ENCODE measurements at regions not wholly inside any gene's neighbourhood (a gene's known extent, or its start where the extent isn't known, plus 50 kb on each side); places are given as distances from the start of the nearest gene placed in this dataset.

GRCh38 chr18:78538669-78539440 is 440.8 kb upstream of the SALL3 start:
- no peak for DNase-seq (ENCODE audit: low read depth in 2 of 3, low spot score in 2 of 3)

GRCh38 chr18:78540636-78541529 is 438.7 kb upstream of the SALL3 start:
- no peak for DNase-seq (ENCODE audit: low read depth in 2 of 3, low spot score in 2 of 3)

DNA sequence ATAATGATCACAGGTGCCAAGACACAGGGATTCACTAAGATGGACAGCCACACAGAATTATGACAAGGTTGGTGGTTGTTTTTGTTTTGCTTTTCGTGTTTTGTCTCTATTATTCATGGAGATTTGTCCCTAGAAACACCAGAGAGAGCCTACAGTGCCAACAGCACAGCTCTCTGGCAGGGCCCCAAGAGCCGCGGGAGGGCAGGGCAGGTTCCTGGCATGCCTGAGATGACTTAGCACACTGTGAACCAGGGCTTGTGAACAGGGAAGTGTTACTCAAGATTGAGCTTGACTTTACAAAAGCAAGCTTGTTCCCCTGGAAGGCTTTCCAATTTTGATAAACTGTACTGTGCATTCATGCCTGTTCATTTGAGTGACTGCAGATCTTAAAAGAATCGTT is 437.4 kb upstream of the SALL3 start:
- peak in 2 of 3 donors; percentile 30 to 74 for DNase-seq (ENCODE audit: low read depth in 2 of 3, low spot score in 2 of 3)

DNA sequence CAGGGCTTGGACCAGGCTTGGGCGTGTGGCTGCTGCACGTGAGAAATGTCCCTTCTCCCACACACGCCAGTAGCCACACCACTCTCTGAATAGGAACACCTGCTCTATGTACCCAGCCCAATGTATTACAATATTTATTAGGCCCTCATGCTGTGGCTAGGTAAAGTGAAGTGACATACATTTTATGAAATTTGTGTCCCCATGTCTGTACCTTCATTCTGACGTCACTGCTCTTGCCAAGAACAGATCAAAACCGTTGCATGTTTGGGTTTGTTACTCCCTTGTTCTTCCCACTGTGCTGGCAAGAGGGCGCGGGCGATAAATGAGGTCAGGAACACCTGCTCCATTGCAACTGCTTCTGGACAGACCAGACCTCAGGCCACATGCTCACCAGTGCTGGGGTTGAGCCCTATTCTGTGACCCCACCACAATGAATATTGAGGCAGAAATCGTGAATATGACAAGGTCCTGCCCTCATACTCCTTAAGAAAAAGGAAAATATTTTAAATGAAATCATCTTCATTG is 436.4 kb upstream of the SALL3 start:
- DNase-seq (ENCODE audit: low read depth in 2 of 3, low spot score in 2 of 3), result no peak

DNA sequence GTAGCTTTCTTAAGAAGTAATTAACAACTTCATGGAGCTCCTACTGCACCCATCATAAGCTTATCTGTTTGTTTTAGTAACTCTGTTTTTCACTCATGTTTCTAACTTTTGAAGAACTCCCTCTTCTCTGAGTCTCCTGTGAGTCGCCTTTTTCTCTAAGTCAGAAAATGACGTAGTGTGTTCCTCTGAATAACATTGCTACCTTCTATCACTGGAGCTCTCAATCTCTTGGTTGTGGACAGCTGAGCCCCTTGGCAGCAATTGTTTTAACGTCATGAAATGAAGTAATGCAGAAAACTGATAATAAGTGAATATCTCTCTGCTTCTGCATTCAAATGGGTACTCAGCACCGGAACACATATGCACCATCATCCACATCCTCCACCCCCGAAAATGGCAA is 433.3 kb upstream of the SALL3 start:
- no peak for DNase-seq (ENCODE audit: low read depth in 2 of 3, low spot score in 2 of 3)

GRCh38 chr18:78547817-78548216 is 431.8 kb upstream of the SALL3 start:
- DNase-seq (ENCODE audit: low read depth in 2 of 3, low spot score in 2 of 3), result no peak

DNA sequence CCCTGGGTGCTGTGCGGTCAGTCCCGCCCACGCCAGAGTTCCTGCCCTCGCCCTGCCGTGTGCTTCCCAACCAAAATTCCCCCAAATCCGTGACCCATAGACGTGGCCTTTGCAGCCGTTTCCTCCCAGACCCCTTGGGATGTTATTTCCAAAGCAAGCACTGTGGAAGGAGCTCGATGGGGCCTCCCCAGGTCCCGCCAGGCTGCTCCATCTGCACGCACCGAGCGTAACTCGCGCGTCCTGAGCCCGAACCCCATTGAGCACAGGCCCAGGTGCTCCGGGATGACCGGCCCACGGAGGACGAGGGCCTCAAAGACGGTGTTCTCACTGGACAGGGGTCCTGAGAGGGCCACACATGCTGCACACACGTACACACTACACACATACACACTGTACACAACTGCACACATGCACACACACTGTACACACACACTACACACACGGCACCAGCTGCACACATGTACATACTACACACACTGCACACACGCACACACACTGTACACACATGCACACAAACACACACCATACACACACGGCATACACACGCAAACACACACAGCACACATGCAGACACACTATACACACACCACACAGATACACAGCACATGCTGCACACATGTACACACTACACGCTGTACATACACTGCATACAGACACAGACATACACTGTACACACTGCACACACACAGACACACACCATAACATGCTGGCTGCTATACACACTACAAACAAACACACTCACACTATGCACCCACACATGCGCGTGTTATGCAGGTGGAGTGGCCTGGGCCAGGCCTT is 431.2 kb upstream of the SALL3 start:
- DNase-seq (ENCODE audit: low read depth in 2 of 3, low spot score in 2 of 3), result no peak

DNA sequence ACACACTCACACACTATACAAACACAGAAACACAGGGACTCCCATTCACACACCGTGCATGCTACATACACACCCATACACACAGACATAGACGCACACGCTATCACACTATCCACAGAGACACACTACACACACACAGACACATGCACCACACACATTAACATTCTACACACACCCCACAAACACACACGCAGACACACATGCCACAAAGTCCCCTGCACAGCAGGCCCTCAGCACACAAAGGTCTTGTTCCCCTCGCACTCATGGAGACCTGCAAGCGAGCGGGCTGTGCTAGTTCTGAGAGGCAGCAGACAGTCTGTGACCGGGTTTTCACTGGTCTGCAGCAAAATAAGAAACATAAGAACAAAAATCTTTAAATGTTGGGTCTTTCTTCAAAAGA is 429.6 kb upstream of the SALL3 start:
- no peak for DNase-seq (ENCODE audit: low read depth in 2 of 3, low spot score in 2 of 3)

DNA sequence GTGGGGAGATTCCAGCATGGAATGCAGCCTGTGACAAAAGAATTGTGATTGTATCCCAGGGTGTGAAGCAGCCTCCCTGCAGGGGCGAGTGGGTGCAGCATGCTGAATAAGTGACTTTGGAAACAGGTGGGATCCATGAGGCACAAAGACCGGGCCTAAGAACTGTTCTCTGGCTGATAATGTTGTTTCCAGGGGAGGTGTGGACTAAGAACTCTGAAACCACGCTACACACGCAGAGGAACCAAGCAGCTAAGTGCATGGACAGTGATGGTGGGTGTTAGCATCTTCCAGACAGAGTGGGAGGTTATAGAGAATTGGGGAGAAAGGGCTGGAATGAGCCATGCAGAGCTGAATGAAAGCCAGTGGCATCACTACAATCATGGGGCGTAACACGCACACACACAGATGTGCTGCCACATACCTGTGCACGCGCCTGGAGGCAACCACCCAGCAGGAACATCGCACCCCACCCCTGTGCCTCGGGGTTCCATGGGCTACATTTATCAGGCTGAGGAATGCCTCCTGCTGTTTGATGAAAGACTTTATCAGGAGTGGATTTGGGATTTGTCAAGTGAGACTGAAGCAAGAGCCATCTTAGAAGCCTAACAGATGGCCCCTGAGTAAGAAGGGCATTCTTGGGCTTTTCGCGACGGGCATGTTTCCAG is 424.5 kb upstream of the SALL3 start:
- no peak for DNase-seq (ENCODE audit: low read depth in 2 of 3, low spot score in 2 of 3)

- no peak for DNase-seq (ENCODE audit: low read depth in 2 of 3, low spot score in 2 of 3)
These were observed 422.2 kb upstream of the SALL3 start for GRCh38 chr18:78557371-78557770.

DNA sequence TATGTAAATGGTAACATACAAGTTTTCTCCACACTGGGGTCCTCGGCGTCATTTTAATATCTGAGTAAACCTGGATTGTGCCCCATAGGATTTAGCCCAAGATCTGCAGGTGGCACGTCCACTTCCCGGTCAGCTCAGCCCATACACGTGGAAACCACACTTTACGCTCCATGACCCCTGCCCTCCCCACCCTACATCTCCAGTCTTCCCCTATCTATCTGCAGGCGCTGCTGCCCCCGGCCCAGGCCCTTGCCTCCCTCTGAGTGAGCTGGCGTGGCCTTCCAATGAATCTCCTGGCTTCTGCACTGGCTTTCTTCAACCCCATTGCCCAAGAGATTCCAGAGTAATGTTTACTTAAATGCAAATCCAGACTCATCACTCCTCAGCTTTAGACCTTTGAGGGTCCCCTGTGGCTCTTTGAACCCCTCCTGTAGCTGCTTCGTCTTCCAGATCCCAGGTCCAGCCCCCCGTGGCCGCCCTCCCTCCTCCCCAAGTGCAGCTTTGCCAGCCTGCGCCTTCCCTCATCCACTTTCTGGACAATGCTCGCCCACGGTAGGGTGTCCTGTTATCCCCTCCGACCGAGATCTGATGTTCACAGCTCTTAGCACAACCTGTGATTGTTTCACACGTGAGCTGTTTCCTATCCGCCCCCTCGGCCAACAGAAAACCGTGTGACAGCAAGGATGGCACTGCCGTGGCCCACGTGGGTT is 421.4 kb upstream of the SALL3 start:
- no peak for DNase-seq (ENCODE audit: low read depth in 2 of 3, low spot score in 2 of 3)

DNA sequence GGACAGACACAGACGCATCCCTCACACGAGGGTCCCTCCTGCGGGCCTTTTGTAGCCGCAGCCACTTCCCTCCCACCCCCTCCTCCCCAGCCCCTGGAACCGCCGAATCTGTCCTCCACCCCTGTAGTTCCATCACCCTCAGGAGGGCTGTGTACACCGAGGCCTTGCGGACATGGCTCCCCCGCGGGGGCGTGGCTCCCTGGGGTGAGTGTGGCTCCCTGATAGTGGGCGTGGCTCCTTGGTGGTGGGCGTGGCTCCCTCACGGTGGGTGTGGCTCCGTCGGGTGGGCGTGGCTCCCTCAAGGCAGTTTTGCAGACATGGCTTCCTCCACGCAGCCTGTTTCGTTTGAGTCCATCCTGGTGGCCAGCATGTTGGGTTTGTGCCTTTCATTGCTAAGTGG is 420.7 kb upstream of the SALL3 start:
- DNase-seq (ENCODE audit: low read depth in 2 of 3, low spot score in 2 of 3), result no peak

GRCh38 chr18:78559584-78559983 is 420.0 kb upstream of the SALL3 start:
- no peak for DNase-seq (ENCODE audit: low read depth in 2 of 3, low spot score in 2 of 3)

- no peak for DNase-seq (ENCODE audit: low read depth in 2 of 3, low spot score in 2 of 3)
These were observed 417.7 kb upstream of the SALL3 start for GRCh38 chr18:78561757-78562510.

DNA sequence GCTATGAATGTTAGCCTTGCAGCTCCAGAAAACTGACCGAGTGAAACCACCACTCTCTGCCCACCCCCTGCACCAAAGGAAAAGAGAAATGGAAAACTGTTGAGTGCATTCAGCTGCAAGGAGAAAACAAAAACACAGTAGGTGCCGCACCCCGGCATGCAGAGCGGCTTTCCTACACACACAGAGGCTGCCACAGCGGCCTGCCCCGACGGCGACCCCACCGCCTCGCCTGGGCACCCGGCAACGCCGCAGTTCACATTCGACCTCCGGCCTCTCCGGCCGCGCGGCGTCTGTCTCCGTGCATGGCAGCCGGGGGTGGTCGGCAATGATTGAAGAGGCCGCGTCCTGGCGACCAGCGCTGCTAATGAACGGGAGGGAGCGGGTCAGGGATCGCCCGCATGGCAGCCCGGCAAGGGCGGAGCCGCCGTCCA is 417.1 kb upstream of the SALL3 start:
- no peak for DNase-seq (ENCODE audit: low read depth in 2 of 3, low spot score in 2 of 3)

DNA sequence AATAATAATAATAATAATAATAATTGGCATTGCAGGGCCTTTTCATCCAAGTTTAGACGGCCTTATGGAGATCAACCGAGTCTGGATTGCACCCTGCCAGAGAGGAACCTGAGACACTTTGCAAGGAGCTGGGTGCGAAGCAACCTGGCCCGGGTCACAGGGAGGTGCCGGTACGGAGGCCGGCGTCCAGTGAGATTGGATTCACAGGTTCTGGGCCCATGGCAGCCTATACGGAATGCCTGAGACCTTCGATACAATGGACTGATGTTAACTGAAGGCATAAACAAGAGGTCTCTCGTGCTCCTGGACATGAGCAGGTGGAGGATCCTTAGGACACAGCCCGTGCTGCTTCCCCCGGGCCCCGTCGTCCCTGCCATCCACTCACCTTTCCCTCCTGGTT is 416.5 kb upstream of the SALL3 start:
- no peak for DNase-seq (ENCODE audit: low read depth in 2 of 3, low spot score in 2 of 3)

- DNase-seq (ENCODE audit: low read depth in 2 of 3, low spot score in 2 of 3), result no peak
These were observed 415.6 kb upstream of the SALL3 start for GRCh38 chr18:78564030-78564429.

GRCh38 chr18:78564518-78564917 is 415.1 kb upstream of the SALL3 start:
- no peak for DNase-seq (ENCODE audit: low read depth in 2 of 3, low spot score in 2 of 3)

DNA sequence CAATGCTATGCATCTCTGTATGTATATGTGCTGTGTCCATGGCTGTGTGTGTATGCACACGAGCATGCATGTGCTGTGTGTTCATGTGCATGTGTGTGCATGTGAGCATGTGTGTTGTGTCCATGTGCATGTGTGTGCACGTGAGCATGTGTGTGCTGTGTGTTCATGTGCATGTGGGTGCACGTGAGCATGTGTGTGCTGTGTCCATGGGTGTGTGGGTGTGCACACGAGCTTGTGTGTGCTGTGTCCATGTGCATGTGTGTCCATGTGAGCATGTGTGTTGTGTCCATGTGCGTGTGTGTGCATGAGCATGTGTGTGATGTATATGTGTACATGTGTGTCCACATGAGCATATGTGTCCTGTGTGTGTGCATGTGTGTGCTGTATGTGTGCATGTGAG is 414.4 kb upstream of the SALL3 start:
- no peak for DNase-seq (ENCODE audit: low read depth in 2 of 3, low spot score in 2 of 3)
